Transverse colon (tissue), 3 donors: ENCODE measurements at regions not wholly inside any gene's neighbourhood (a gene's known extent, or its start where the extent isn't known, plus 50 kb on each side); places are given as distances from the start of the nearest gene placed in this dataset.

Source experiments
- CTCF ChIP-seq, 5 experiments: fragments of 200-600 bp in 3 of 5; fragments of 450-650 bp in 2 of 5; sonication (generic) in 3 of 5; IDR thresholded peaks; 1 replicate in 2 of 5; 2 replicates in 3 of 5; pipeline ENCODE4 v1.5.1; 2016 to 2017; ENCODE audit warnings: antibody characterized with exemption in 5 of 5, inconsistent platforms in 3 of 5, mild to moderate bottlenecking in 2 of 5, moderate library complexity in 1 of 5
- EP300 ChIP-seq: sonication (generic); formaldehyde crosslinking; IDR thresholded peaks from one replicate; pipeline ENCODE4 v1.6.1; 2017; ENCODE audit warnings: antibody characterized with exemption, low read depth
- POLR2A ChIP-seq: fragments of 450-650 bp; IDR thresholded peaks from one replicate; pipeline ENCODE4 v1.6.1; 2016; ENCODE audit warnings: antibody characterized with exemption, mild to moderate bottlenecking, moderate library complexity

- TF ChIP-seq CTCF (IDR thresholded peaks at IDR 0.05), result no peak
- no peak for TF ChIP-seq POLR2A
- TF ChIP-seq EP300, result no peak
Observed at GRCh38 chr19:28374971-28375370, 838.0 kb downstream of the UQCRFS1 start.
